ENCODE measurements at regions not wholly inside any gene's neighbourhood (a gene's known extent, or its start where the extent isn't known, plus 50 kb on each side); places are given as distances from the start of the nearest gene placed in this dataset.
A peak's percentile ranks its signal among the peaks of the same experiment; 100 is the strongest.
"Not testable (repeated sequence)": the region's sequence is repeated elsewhere in the genome, so short reads cannot be mapped to it uniquely, and the experiment has no call there.

- DNase-seq = no peak
Measured at GRCh38 chr16:48105976-48106375, 49.8 kb downstream of the ABCC12 start.

GRCh38 chr16:48105456-48105855, 50.3 kb downstream of the ABCC12 start:
- no peak for DNase-seq

- no peak for DNase-seq
Measured at GRCh38 chr16:48103591-48103990, 52.2 kb downstream of the ABCC12 start.

GRCh38 chr16:48102083-48103008, 53.4 kb downstream of the ABCC12 start:
- peak; percentile 75 for DNase-seq

- no peak for DNase-seq
Measured at GRCh38 chr16:48101069-48101674, 54.6 kb downstream of the ABCC12 start.

- DNase-seq = no peak
Measured at GRCh38 chr16:48099455-48099854, 56.3 kb downstream of the ABCC12 start.

GRCh38 chr16:48098472-48098871, 57.3 kb downstream of the ABCC12 start:
- no peak for DNase-seq

GRCh38 chr16:48091117-48091516, 64.7 kb downstream of the ABCC12 start:
- no peak for DNase-seq

- DNase-seq = no peak
Measured at GRCh38 chr16:48089053-48089792, 66.6 kb downstream of the ABCC12 start.

GRCh38 chr16:48087639-48088038, 68.2 kb downstream of the ABCC12 start:
- DNase-seq = no peak

GRCh38 chr16:48086422-48086821, 69.4 kb downstream of the ABCC12 start:
- no peak for DNase-seq

GRCh38 chr16:48085729-48086128, 70.1 kb downstream of the ABCC12 start:
- DNase-seq = no peak

GRCh38 chr16:48084826-48085225, 71.0 kb downstream of the ABCC12 start:
- DNase-seq = no peak

- DNase-seq = no peak
Measured at GRCh38 chr16:48082516-48082915, 73.3 kb downstream of the ABCC12 start.

- no peak for DNase-seq
Measured at GRCh38 chr16:48081656-48082055, 74.1 kb downstream of the ABCC12 start.

GRCh38 chr16:48076455-48077012, 79.3 kb downstream of the ABCC12 start:
- DNase-seq = peak; percentile 49

GRCh38 chr16:48075398-48075797, 80.4 kb downstream of the ABCC12 start:
- no peak for DNase-seq

- no peak for DNase-seq
Measured at GRCh38 chr16:48067388-48067787, 88.4 kb downstream of the ABCC12 start.

GRCh38 chr16:48064971-48065370, 90.8 kb downstream of the ABCC12 start:
- no peak for DNase-seq

GRCh38 chr16:48062681-48063080, 93.1 kb downstream of the ABCC12 start:
- DNase-seq = no peak

GRCh38 chr16:48059936-48060335, 95.9 kb downstream of the ABCC12 start:
- DNase-seq = no peak

GRCh38 chr16:48059190-48059589, 96.6 kb downstream of the ABCC12 start:
- not testable (repeated sequence) for DNase-seq

GRCh38 chr16:48057048-48057447, 98.7 kb downstream of the ABCC12 start:
- no peak for DNase-seq
